ENCODE measurements at regions not wholly inside any gene's neighbourhood (a gene's known extent, or its start where the extent isn't known, plus 50 kb on each side); places are given as distances from the start of the nearest gene placed in this dataset.
"Not testable (repeated sequence)": the region's sequence is repeated elsewhere in the genome, so short reads cannot be mapped to it uniquely, and the experiment has no call there.

- DNase-seq (ENCODE audit: low spot score) = peak; percentile 2
Measured at GRCh38 chr4:33626221-33626620, 2618.1 kb downstream of the ARAP2 start.

DNA sequence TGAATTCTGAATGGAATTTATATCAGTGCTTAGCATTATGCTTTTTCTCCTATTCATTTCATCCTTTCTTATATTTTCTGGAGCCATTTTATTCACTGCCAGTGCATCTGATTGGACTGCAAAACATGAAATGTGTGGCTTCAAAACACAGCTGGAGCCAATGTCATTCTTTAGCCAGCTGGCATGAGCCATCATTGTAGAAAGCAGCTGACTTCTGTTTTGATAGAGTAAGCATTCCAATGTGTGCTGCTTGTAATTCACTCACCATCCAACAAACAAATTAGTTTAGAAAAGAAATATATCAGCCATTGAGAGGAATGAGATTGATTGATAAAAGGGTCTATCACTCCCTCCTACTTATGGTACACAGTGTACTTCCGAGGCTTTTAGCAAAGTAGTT, 2616.0 kb downstream of the ARAP2 start:
- DNase-seq (ENCODE audit: low spot score) = peak; percentile 53

DNA sequence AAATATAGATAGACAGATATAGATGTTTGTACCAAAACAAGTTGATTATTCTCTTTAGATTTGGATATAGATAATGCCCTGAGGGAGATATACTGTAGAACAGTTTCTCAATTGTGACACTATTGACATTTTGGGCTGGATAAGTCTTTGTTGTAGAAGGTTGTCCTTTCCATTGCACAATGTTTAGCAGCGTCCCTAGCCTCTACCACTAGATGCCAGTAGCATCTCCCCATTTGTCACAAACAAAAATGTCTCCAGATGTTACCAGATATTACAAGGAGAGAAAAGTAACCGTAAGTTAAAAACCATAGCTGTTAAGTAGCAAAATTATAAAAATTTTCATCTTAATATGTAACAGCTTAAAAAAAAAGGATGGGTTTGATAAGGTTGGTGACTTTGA, 2595.3 kb downstream of the ARAP2 start:
- no peak for DNase-seq (ENCODE audit: low spot score)

- DNase-seq (ENCODE audit: low spot score) = no peak
Measured at GRCh38 chr4:33649471-33649870, 2594.8 kb downstream of the ARAP2 start.

- no peak for DNase-seq (ENCODE audit: low spot score)
Measured at GRCh38 chr4:33650036-33650435, 2594.3 kb downstream of the ARAP2 start.

- DNase-seq (ENCODE audit: low spot score) = no peak
Measured at GRCh38 chr4:33658971-33659370, 2585.3 kb downstream of the ARAP2 start.

GRCh38 chr4:33661636-33662035, 2582.7 kb downstream of the ARAP2 start:
- no peak for DNase-seq (ENCODE audit: low spot score)

- DNase-seq (ENCODE audit: low spot score) = no peak
Measured at GRCh38 chr4:33685939-33686338, 2558.4 kb downstream of the ARAP2 start.

- DNase-seq (ENCODE audit: low spot score) = no peak
Measured at GRCh38 chr4:33696041-33696440, 2548.3 kb downstream of the ARAP2 start.

- DNase-seq (ENCODE audit: low spot score) = no peak
Measured at GRCh38 chr4:33696586-33696985, 2547.7 kb downstream of the ARAP2 start.

- no peak for DNase-seq (ENCODE audit: low spot score)
Measured at GRCh38 chr4:33709247-33709646, 2535.1 kb downstream of the ARAP2 start.

DNA sequence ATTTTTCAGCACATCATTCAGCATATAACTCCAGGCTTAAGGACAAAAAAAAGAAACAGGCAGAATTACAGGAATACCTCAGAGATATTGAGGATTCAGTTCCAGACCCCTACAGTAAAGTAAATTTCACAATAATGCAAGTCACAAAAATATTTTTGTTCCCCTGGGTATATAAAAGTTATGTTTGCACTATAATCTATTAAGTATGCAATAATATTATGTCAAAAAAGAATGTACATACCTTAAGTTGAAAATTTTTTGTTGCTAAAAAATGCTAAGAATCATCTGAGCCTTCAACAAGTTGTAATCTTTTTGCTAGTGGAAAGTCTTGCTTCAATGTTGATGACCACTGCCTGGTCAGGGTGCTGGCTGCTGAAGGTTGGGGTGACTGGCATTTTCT, 2532.5 kb downstream of the ARAP2 start:
- DNase-seq (ENCODE audit: low spot score) = no peak

- DNase-seq (ENCODE audit: low spot score) = no peak
Measured at GRCh38 chr4:33714971-33715370, 2529.3 kb downstream of the ARAP2 start.

GRCh38 chr4:33715841-33716395, 2528.4 kb downstream of the ARAP2 start:
- DNase-seq (ENCODE audit: low spot score) = no peak

DNA sequence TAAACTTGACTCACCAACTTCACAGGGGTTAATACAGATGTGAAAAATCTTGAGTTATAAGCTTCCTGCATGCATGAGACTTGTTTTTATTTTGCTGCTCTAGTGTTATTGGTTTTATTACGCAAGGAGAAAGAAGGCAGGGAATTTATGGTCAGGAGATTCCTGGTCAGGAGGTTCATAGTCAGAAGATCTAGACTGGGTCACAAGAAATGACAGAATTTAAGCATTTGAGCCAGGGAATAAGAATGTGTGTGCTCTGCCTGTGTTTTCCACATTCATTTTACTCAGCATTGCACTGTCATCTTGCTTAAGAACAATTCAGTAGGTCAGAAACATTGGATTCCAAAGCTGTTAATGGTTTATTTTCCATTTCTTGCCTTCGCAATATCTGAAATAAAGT, 2522.1 kb downstream of the ARAP2 start:
- DNase-seq (ENCODE audit: low spot score) = no peak

- peak; percentile 64 for DNase-seq (ENCODE audit: low spot score)
Measured at GRCh38 chr4:33722800-33723516, 2521.4 kb downstream of the ARAP2 start.

GRCh38 chr4:33724685-33725084, 2519.6 kb downstream of the ARAP2 start:
- no peak for DNase-seq (ENCODE audit: low spot score)

GRCh38 chr4:33725861-33726260, 2518.5 kb downstream of the ARAP2 start:
- DNase-seq (ENCODE audit: low spot score) = no peak

- no peak for DNase-seq (ENCODE audit: low spot score)
Measured at GRCh38 chr4:33737726-33738125, 2506.6 kb downstream of the ARAP2 start.

DNA sequence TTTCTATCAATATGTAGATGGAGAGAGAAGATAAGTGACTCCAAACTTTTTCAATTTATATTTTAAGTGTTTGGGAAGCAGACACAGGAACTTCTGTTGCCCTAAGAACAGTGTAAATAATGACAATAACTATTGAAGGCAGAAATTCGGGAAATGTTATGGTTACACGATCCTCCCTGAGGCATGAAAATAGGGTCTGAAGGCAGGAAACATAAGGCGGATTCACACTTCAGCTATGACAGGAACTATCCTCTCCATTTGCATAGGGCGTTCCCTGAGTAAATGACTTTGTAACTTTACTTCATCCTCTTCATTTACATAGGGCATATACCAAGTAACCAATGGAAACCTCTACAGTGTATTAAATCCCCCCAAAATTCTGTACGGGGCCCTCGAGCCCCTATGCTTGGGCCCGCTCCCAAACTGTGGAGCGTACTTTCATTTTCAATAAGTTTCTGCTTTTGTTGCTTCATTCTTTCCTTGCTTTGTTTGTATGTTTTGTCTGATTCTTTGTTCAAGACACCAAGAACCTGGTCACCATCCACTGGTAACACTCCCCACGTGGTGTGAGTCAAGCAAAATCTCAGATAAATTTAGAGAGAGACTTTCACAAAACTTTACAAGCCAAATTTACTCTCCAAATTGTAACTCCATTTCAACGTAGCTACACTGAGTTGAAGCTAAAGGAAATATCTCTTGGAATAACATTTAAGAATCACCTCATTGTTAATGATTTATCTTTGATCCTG, 2504.3 kb downstream of the ARAP2 start:
- DNase-seq (ENCODE audit: low spot score) = no peak

DNA sequence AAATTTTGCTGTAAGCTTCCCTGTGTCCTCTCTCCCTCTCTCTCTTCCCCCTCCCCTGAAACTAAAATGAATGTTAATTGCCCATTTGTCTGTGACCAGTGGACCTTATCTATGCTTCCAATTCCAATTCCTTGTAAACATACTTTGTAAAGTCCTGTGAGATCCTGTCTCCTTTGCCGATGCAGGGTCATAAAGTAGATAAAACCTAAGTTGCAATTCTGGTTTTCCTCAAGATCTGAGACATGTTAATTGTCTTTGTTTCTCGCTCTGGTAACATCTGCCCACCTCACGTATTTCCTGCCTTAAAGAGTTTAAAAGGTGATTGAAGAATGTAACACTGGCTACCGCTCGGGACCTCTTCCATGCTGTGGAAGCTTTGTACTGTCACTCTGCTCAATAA, 2503.4 kb downstream of the ARAP2 start:
- not testable (repeated sequence) for DNase-seq (ENCODE audit: low spot score)

- no peak for DNase-seq (ENCODE audit: low spot score)
Measured at GRCh38 chr4:33746979-33747378, 2497.3 kb downstream of the ARAP2 start.

- DNase-seq (ENCODE audit: low spot score) = no peak
Measured at GRCh38 chr4:33751050-33751449, 2493.3 kb downstream of the ARAP2 start.
